ENCODE measurements at regions not wholly inside any gene's neighbourhood (a gene's known extent, or its start where the extent isn't known, plus 50 kb on each side); places are given as distances from the start of the nearest gene placed in this dataset.

DNA sequence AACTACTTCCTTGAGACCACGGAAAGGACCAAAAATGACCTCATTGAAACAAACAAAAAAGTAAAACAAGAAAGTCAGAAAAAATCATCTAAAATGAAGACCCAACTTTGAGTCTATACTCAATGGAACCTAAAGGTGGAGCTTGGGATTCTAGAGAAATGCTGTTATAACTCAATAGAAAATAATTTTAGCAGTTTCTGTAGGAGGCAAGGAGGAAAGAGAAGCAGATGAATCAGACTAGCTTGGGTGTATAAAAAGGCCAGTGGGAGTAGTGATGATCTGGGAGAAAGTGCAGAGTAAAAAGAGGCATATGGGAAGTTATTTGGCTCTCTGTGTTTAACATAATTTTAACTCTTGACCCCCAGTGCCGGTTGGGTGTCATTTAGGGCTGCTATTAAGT is 94.4 kb downstream of the TMCO5A start:
- H3K56ac ChIP-seq (replicated peaks; ENCODE audit: insufficient read length, low read depth, low read length) = no peak overlapping the region
- no peaks in the 10 kb centered on the region; a peak in 1 of 4 replicates for H3K9me3 ChIP-seq (ENCODE audit: insufficient read depth in 2 of 2, low read depth in 1 of 2, low read length in 1 of 2)
- H2BK12ac ChIP-seq (ENCODE audit: low read depth, low read length) = no peak overlapping the region
- no peak overlapping the region for H3K9ac ChIP-seq (replicated peaks in 1 of 4; ENCODE audit: extremely low read depth in 1 of 4, low read depth in 3 of 4, low read length in 3 of 4)
- H3K14ac ChIP-seq (ENCODE audit: insufficient read length) = no peak overlapping the region
- DNase-seq (ENCODE audit: low read depth in 1 of 2, low spot score in 2 of 2) (no peak), FAIRE-seq (no peak)
- no peaks in the 10 kb centered on the region for H3K79me2 ChIP-seq (ENCODE audit: control insufficient read depth in 1 of 2, insufficient read depth in 2 of 2, low read length in 2 of 2)
- H2BK15ac ChIP-seq (ENCODE audit: low read length) = no peak overlapping the region
- no peak overlapping the region for H3K23ac ChIP-seq (ENCODE audit: insufficient read length)
- no peaks in the 10 kb centered on the region for H4K20me1 ChIP-seq (replicated peaks in 1 of 2; ENCODE audit: control insufficient read depth in 1 of 2, insufficient read depth in 2 of 2, low read length in 2 of 2)
- no peaks in the 10 kb centered on the region for H3K79me1 ChIP-seq (ENCODE audit: low read depth, low read length)
- H4K91ac ChIP-seq (replicated peaks; ENCODE audit: insufficient read length, low read length) = no peak overlapping the region
- no peak overlapping the region for H3K27ac ChIP-seq (ENCODE audit: low read depth, low read length)
- no peak overlapping the region for H2BK5ac ChIP-seq (ENCODE audit: low read depth, low read length)
- H3K36me3 ChIP-seq (ENCODE audit: control insufficient read depth in 2 of 4, insufficient read depth in 4 of 4, low read length in 3 of 4) = no peaks in the 10 kb centered on the region
- WGBS, 2 experiments (ENCODE audit: extremely low coverage in 1 of 2, insufficient coverage in 1 of 2, insufficient read length in 1 of 2, insufficient replicate concordance in 2 of 2, low coverage in 1 of 2, low lambda C conversion rate in 2 of 2, missing lambda C conversion rate in 1 of 2) = 86% methylated on average over 2 of the region's 2 CpGs; no CpG with 5 or more reads in 1 of the 2 experiments
- no peak overlapping the region for H4K5ac ChIP-seq (ENCODE audit: insufficient read length, low read depth, low read length)
- H3K27me3 ChIP-seq (replicated peaks in 1 of 4; ENCODE audit: control insufficient read depth in 3 of 4, extremely low read depth in 1 of 4, insufficient read depth in 3 of 4, low read length in 3 of 4) = no peaks in the 10 kb centered on the region
- ChIA-PET POLR2A (ENCODE audit: partially characterized antibody) (no interaction called here), CTCF (ENCODE audit: partially characterized antibody) (no interaction called here)
- no peak overlapping the region for H3K18ac ChIP-seq (ENCODE audit: extremely low read depth, low read length)
- no peak overlapping the region for H3K4ac ChIP-seq (replicated peaks; ENCODE audit: insufficient read length, low read depth, low read length)
- no peak overlapping the region for H2AFZ ChIP-seq (ENCODE audit: low read length)
- H3K4me3 ChIP-seq (ENCODE audit: extremely low read depth in 1 of 4, insufficient read depth in 2 of 4, low read depth in 3 of 4, low read length in 4 of 4) = no peak overlapping the region
- H3K23me2 ChIP-seq (ENCODE audit: low read depth, low read length) = no peaks in the 10 kb centered on the region
- H3K4me2 ChIP-seq (ENCODE audit: insufficient read depth in 1 of 2, low read depth in 2 of 2, low read length in 2 of 2) = no peak overlapping the region
- no peak overlapping the region for H2BK20ac ChIP-seq (ENCODE audit: low read length)
- no peaks in the 10 kb centered on the region for H3K4me1 ChIP-seq (replicated peaks in 1 of 4; ENCODE audit: control insufficient read depth in 3 of 4, insufficient read depth in 4 of 4, low read length in 3 of 4)
- H4K8ac ChIP-seq (ENCODE audit: extremely low read depth, insufficient read depth, low read length) = no peak overlapping the region
- no peak overlapping the region for H2AK5ac ChIP-seq (ENCODE audit: low read depth, low read length)
- no peak overlapping the region for H2BK120ac ChIP-seq (replicated peaks; ENCODE audit: low read depth, low read length)
- TF ChIP-seq EZH2 (IDR thresholded peaks at IDR 0.05; ENCODE audit: low read depth, low read length, severe bottlenecking) = no peak
- no peak for TF ChIP-seq SIN3A (conservative IDR thresholded peaks at IDR 0.05 in 1 of 2, IDR thresholded peaks at IDR 0.05 in 1 of 2; ENCODE audit: low read depth in 1 of 2, low read length in 2 of 2)
- TF ChIP-seq, protein P1, sequence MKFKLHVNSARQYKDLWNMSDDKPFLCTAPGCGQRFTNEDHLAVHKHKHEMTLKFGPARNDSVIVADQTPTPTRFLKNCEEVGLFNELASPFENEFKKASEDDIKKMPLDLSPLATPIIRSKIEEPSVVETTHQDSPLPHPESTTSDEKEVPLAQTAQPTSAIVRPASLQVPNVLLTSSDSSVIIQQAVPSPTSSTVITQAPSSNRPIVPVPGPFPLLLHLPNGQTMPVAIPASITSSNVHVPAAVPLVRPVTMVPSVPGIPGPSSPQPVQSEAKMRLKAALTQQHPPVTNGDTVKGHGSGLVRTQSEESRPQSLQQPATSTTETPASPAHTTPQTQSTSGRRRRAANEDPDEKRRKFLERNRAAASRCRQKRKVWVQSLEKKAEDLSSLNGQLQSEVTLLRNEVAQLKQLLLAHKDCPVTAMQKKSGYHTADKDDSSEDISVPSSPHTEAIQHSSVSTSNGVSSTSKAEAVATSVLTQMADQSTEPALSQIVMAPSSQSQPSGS (IDR thresholded peaks at IDR 0.05; ENCODE audit: low read length) = no peak
- no peak for TF ChIP-seq RAD21 (IDR thresholded peaks at IDR 0.05 in 1 of 2, conservative IDR thresholded peaks at IDR 0.05 in 1 of 2; ENCODE audit: low read depth in 2 of 2, low read length in 2 of 2)
- TF ChIP-seq HDAC6 (IDR thresholded peaks at IDR 0.05; ENCODE audit: low read depth, low read length) = no peak
- TF ChIP-seq GABPA (IDR thresholded peaks at IDR 0.05; ENCODE audit: borderline replicate concordance, insufficient read depth, low read length) = no peak
- no peak for TF ChIP-seq CHD1 (IDR thresholded peaks at IDR 0.05; ENCODE audit: low read depth, low read length)
- TF ChIP-seq NRF1 (IDR thresholded peaks at IDR 0.05; ENCODE audit: low read depth, low read length) = no peak
- no peak for TF ChIP-seq ZNF274 (IDR thresholded peaks at IDR 0.05; ENCODE audit: borderline replicate concordance, extremely low read depth, low read length)
- TF ChIP-seq SP1 (IDR thresholded peaks at IDR 0.05; ENCODE audit: low read depth, low read length) = no peak
- no peak for TF ChIP-seq KDM5A (IDR thresholded peaks at IDR 0.05; ENCODE audit: low read length)
- TF ChIP-seq, protein P2, sequence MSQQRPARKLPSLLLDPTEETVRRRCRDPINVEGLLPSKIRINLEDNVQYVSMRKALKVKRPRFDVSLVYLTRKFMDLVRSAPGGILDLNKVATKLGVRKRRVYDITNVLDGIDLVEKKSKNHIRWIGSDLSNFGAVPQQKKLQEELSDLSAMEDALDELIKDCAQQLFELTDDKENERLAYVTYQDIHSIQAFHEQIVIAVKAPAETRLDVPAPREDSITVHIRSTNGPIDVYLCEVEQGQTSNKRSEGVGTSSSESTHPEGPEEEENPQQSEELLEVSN (IDR thresholded peaks at IDR 0.05) = no peak
